Activated CD8-positive, alpha-beta T cell treated with anti-CD3 and anti-CD28 coated beads for 36 hours (primary cell): ENCODE measurements at regions not wholly inside any gene's neighbourhood (a gene's known extent, or its start where the extent isn't known, plus 50 kb on each side); places are given as distances from the start of the nearest gene placed in this dataset.

Source experiments
- ATAC-seq: fragments of 200-7000 bp; cut with Tn5 transposase; one replicate; pipeline ENCODE4 v1.10.0; 2021; ENCODE audit warnings: mild to moderate bottlenecking, moderate library complexity
- CTCF ChIA-PET: fragments of 350-600 bp; sonication (Branson Sonifier 250); formaldehyde crosslinking; loops from one replicate; lab custom pipeline; 2021; ENCODE audit warnings: antibody characterized with exemption; lab: Charles Lee
- POLR2A ChIA-PET: fragments of 350-600 bp; sonication (Branson Sonifier 250); formaldehyde crosslinking; loops from one replicate; lab custom pipeline; 2021; ENCODE audit warnings: antibody characterized with exemption; lab: Charles Lee
- DNase-seq: peaks from one replicate; pipeline ENCODE4 v3.0.0-alpha.2; 2020
- H3K27ac Mint-ChIP-seq: one replicate; pipeline ENCODE4 v1.8.0; 2021; ENCODE audit warnings: mild to moderate bottlenecking, mixed read lengths
- H3K27me3 Mint-ChIP-seq: one replicate; pipeline ENCODE4 v1.8.0; 2021; ENCODE audit warnings: mixed read lengths
- H3K36me3 Mint-ChIP-seq: one replicate; pipeline ENCODE4 v1.8.0; 2021; ENCODE audit warnings: low read depth, mixed read lengths
- H3K4me1 Mint-ChIP-seq: one replicate; pipeline ENCODE4 v1.8.0; 2021; ENCODE audit warnings: low read depth, mixed read lengths
- H3K4me3 Mint-ChIP-seq: one replicate; pipeline ENCODE4 v1.8.0; 2021; ENCODE audit warnings: mild to moderate bottlenecking, moderate library complexity, mixed read lengths
- H3K9me3 Mint-ChIP-seq: one replicate; pipeline ENCODE4 v1.8.0; 2021; ENCODE audit warnings: mixed read lengths
- intact Hi-C: fragments of 100-400 bp; cut with micrococcal nuclease; formaldehyde crosslinking; loops from one replicate; pipeline ENCODE4 v1.10.0; 2022
- TF ChIP-seq, protein P1 (sequence below): fragments of 200-600 bp; IDR thresholded peaks from one replicate; pipeline ENCODE4 v1.8.0; 2022; ENCODE audit warnings: antibody characterized with exemption, mild to moderate bottlenecking

- Mint-ChIP-seq H3K4me1 (no peaks in the 10 kb centered on the region), H3K27ac (no peak overlapping the region), H3K36me3 (no peaks in the 10 kb centered on the region), H3K27me3 (no peaks in the 10 kb centered on the region), H3K4me3 (no peak overlapping the region), H3K9me3 (peaks cover 5% of the 10 kb centered on the region)
- ChIA-PET CTCF (no interaction called here), POLR2A (no interaction called here)
- TF ChIP-seq, protein P1, sequence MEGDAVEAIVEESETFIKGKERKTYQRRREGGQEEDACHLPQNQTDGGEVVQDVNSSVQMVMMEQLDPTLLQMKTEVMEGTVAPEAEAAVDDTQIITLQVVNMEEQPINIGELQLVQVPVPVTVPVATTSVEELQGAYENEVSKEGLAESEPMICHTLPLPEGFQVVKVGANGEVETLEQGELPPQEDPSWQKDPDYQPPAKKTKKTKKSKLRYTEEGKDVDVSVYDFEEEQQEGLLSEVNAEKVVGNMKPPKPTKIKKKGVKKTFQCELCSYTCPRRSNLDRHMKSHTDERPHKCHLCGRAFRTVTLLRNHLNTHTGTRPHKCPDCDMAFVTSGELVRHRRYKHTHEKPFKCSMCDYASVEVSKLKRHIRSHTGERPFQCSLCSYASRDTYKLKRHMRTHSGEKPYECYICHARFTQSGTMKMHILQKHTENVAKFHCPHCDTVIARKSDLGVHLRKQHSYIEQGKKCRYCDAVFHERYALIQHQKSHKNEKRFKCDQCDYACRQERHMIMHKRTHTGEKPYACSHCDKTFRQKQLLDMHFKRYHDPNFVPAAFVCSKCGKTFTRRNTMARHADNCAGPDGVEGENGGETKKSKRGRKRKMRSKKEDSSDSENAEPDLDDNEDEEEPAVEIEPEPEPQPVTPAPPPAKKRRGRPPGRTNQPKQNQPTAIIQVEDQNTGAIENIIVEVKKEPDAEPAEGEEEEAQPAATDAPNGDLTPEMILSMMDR = no peak
- ATAC-seq (no peak), DNase-seq (no peak)
- intact Hi-C loops = no loop called here
These were observed 839.6 kb downstream of the TSN start for GRCh38 chr2:122595065-122595464.

- Mint-ChIP-seq H3K9me3 (peaks cover 5% of the 10 kb centered on the region), H3K4me3 (no peak overlapping the region), H3K36me3 (no peaks in the 10 kb centered on the region), H3K27ac (no peak overlapping the region), H3K4me1 (no peaks in the 10 kb centered on the region), H3K27me3 (no peaks in the 10 kb centered on the region)
- TF ChIP-seq, protein P1 = no peak
- DNase-seq (no peak), ATAC-seq (no peak)
- intact Hi-C loops = no loop called here
- CTCF ChIA-PET = no interaction called here
- POLR2A ChIA-PET = no interaction called here
These were observed 841.1 kb downstream of the TSN start for GRCh38 chr2:122596598-122596997.

DNA sequence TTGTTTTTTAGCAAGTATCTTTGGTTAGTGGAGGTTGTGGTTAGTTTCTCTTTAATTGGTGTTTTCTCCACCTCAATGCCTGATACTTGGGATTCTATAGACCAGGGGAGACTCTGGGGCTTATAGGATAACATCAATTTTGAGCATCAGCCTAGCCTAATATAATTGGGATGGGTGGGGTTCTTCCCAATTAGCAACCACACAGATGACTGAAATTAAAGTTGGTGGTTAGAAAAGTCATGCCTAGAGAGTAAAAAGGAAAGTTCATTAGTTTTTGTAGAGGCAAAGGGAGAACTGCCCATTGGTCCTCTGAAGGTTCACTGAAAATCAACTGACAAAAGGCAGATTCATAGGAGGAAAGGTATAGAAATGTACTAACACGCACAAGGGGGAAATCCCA, 843.3 kb downstream of the TSN start:
- TF ChIP-seq, protein P1 = no peak
- no peaks in the 10 kb centered on the region for H3K27me3 Mint-ChIP-seq
- no peak for DNase-seq
- H3K36me3 Mint-ChIP-seq = no peaks in the 10 kb centered on the region
- CTCF ChIA-PET = no interaction called here
- no peak overlapping the region for H3K27ac Mint-ChIP-seq
- intact Hi-C loops = no loop called here
- H3K4me1 Mint-ChIP-seq = no peaks in the 10 kb centered on the region
- H3K9me3 Mint-ChIP-seq = no peaks in the 10 kb centered on the region
- no peak overlapping the region for H3K4me3 Mint-ChIP-seq
- no peak for ATAC-seq
- POLR2A ChIA-PET = no interaction called here

DNA sequence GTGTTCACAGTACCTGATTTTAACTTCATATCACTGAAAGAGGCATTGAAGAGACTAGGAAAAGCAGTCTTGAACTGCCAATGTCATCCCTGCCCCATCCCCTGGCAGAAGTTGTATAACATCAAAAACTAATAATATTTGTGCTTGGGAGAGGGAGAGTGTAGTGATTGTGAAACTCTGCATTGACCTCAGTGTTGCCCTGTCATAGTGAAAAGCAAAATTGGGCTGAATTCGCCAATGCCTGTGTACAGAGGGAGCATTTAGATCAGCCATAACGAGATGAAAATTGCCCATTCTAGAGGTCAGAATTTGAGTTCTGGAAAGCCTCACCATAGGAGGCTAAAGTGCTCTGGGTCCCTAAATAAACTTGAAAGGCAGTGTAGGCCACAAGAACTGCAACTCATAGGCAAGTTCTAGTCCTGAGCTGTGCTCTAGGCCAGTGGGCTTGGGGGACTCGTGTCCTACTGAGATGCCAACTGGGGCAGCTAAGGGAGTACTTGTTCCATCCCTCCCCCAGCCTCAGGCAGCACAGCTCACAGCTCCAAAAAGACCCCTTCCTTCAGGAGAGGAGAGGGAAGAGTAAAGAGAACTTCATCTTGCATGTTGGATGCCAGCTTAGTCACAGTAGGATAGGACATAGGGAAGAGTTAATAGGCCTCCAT, 855.6 kb downstream of the TSN start:
- Mint-ChIP-seq H3K27me3 (no peaks in the 10 kb centered on the region), H3K9me3 (peaks cover 2% of the 10 kb centered on the region), H3K27ac (no peak overlapping the region), H3K36me3 (no peaks in the 10 kb centered on the region), H3K4me1 (no peaks in the 10 kb centered on the region), H3K4me3 (no peak overlapping the region)
- POLR2A ChIA-PET = no interaction called here
- intact Hi-C loops = no loop called here
- DNase-seq (no peak), ATAC-seq (no peak)
- CTCF ChIA-PET = no interaction called here
- TF ChIP-seq, protein P1 = no peak

- CTCF ChIA-PET = interaction anchor here (0.7 kb wide), 1 partner anchor 1196 kb away, joined by 3 read pairs; no protein-coding TSS in a partner anchor
- TF ChIP-seq, protein P1 = no peak
- no peaks in the 10 kb centered on the region for H3K36me3 Mint-ChIP-seq
- POLR2A ChIA-PET = no interaction called here
- ATAC-seq (no peak), DNase-seq (no peak)
- no peaks in the 10 kb centered on the region for H3K27me3 Mint-ChIP-seq
- intact Hi-C loops = no loop called here
- peaks cover 13% of the 10 kb centered on the region for H3K9me3 Mint-ChIP-seq
- no peak overlapping the region for H3K4me3 Mint-ChIP-seq
- no peaks in the 10 kb centered on the region for H3K4me1 Mint-ChIP-seq
- H3K27ac Mint-ChIP-seq = no peak overlapping the region
These were observed 867.5 kb downstream of the TSN start for GRCh38 chr2:122622934-122623333.
